Adrenal gland (tissue), 9 donors: ENCODE measurements at regions not wholly inside any gene's neighbourhood (a gene's known extent, or its start where the extent isn't known, plus 50 kb on each side); places are given as distances from the start of the nearest gene placed in this dataset.
"Not testable (repeated sequence)": the region's sequence is repeated elsewhere in the genome, so short reads cannot be mapped to it uniquely, and the experiment has no call there.

Experiments used
- DNase-seq, 7 donors: peaks; one replicate each; pipeline ENCODE4 v3.0.0-alpha.2; 2019 to 2020
- H3K27ac ChIP-seq, 5 donors: fragments of 200-600 bp; sonication (generic) in 4 of 5; 1 replicate in 3 of 5; 2 replicates in 2 of 5; pipeline versions ENCODE4 v1.5.1 to v1.8.0; 2016 to 2020; ENCODE audit warnings: mild to moderate bottlenecking in 1 of 5
- H3K27me3 ChIP-seq: fragments of 200-600 bp; 2 replicates; pipeline ENCODE4 v1.8.0; 2021
- H3K36me3 ChIP-seq, 2 donors: fragments of 200-600 bp; replicated peaks in 1 of 2; 1 replicate in 1 of 2; 2 replicates in 1 of 2; pipeline versions ENCODE4 v1.5.1 to v1.8.0; 2018 to 2022
- H3K4me1 ChIP-seq, 2 donors: fragments of 200-600 bp; replicated peaks in 1 of 2; 1 replicate in 1 of 2; 2 replicates in 1 of 2; pipeline versions ENCODE4 v1.5.1 to v1.8.0; 2018 to 2021
- H3K4me3 ChIP-seq, 4 donors: fragments of 200-600 bp; sonication (generic) in 3 of 4; one replicate each; pipeline ENCODE4 v1.5.1; 2016 to 2018
- H3K9me3 ChIP-seq, 3 donors: fragments of 200-600 bp; sonication (generic) in 1 of 3; replicated peaks in 1 of 3; 1 replicate in 2 of 3; 2 replicates in 1 of 3; pipeline versions ENCODE4 v1.5.1 to v1.8.0; 2016 to 2021
- POLR2A ChIP-seq, 2 donors: fragments of 450-650 bp; IDR thresholded peaks; one replicate each; pipeline ENCODE4 v1.6.1; 2017; ENCODE audit warnings: antibody characterized with exemption in 2 of 2, mild to moderate bottlenecking in 2 of 2, moderate library complexity in 1 of 2
- WGBS, 4 donors: extraction: QIAGEN DNeasy Blood & Tissue Kit in 2 of 4; methylation state at CpG; one replicate each; pipeline versions ENCODE4 v1.1.5 to v1.1.7; 2013 to 2017; 5-methylcytosine and 5-hydroxymethylcytosine counted together
- intact Hi-C, 2 donors: fragments of 100-400 bp; cut with DNase I; formaldehyde crosslinking; loops; one replicate each; pipeline versions ENCODE4 v1.14.1 to v1.15.0; 2022 to 2023
- TF ChIP-seq, protein P1 (sequence below), 6 experiments: fragments of 450-650 bp in 4 of 6; fragments of 200-600 bp in 2 of 6; sonication (generic) in 1 of 6; IDR thresholded peaks; 1 replicate in 5 of 6; 2 replicates in 1 of 6; pipeline versions ENCODE4 v1.5.1 to v1.8.0; 2016 to 2021; ENCODE audit warnings: antibody characterized with exemption in 6 of 6, mild to moderate bottlenecking in 2 of 6, moderate library complexity in 1 of 6
- donor health status: healthy with polysubstance abuse.
- donor health status: Bipolar disorder and iron deficiency.
- donor health status: DM: yes; HTN: yes; CAD: no.
- donor health status: DM: no; HTN: no; CAD: no.
- donor health status: DM: no; HTN: no; CAD: no.

DNA sequence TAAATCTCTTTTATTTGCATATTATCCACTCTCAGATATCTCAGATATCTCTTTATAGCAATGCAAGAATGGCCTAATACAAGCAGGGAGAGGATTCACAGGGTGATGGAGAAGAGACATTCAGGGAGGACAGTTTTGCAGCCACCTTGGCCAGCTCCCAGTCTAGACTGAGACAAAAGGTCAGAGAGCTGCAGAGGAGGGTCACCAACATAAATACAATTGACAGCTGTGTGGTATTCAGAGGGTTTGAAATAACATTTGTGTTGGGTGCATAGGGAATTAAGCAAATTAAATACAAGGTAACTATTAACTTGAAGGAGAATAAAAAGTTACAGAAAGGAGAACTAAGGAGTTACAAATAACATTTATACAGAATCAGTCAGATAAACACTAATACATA lies 189.5 kb upstream of the TAPT1 start:
- Histone ChIP-seq H3K4me3 (no peak overlapping the region), H3K36me3 (no peaks in the 10 kb centered on the region), H3K27ac (no peak overlapping the region), H3K27me3 (no peaks in the 10 kb centered on the region), H3K4me1 (no peaks in the 10 kb centered on the region), H3K9me3 (no peaks in the 10 kb centered on the region)
- DNase-seq = no peak
- TF ChIP-seq POLR2A (IDR thresholded peaks at IDR 0.05) = no peak
- TF ChIP-seq, protein P1, sequence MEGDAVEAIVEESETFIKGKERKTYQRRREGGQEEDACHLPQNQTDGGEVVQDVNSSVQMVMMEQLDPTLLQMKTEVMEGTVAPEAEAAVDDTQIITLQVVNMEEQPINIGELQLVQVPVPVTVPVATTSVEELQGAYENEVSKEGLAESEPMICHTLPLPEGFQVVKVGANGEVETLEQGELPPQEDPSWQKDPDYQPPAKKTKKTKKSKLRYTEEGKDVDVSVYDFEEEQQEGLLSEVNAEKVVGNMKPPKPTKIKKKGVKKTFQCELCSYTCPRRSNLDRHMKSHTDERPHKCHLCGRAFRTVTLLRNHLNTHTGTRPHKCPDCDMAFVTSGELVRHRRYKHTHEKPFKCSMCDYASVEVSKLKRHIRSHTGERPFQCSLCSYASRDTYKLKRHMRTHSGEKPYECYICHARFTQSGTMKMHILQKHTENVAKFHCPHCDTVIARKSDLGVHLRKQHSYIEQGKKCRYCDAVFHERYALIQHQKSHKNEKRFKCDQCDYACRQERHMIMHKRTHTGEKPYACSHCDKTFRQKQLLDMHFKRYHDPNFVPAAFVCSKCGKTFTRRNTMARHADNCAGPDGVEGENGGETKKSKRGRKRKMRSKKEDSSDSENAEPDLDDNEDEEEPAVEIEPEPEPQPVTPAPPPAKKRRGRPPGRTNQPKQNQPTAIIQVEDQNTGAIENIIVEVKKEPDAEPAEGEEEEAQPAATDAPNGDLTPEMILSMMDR (IDR thresholded peaks at IDR 0.05) = no peak
- intact Hi-C loops = no loop called here

DNA sequence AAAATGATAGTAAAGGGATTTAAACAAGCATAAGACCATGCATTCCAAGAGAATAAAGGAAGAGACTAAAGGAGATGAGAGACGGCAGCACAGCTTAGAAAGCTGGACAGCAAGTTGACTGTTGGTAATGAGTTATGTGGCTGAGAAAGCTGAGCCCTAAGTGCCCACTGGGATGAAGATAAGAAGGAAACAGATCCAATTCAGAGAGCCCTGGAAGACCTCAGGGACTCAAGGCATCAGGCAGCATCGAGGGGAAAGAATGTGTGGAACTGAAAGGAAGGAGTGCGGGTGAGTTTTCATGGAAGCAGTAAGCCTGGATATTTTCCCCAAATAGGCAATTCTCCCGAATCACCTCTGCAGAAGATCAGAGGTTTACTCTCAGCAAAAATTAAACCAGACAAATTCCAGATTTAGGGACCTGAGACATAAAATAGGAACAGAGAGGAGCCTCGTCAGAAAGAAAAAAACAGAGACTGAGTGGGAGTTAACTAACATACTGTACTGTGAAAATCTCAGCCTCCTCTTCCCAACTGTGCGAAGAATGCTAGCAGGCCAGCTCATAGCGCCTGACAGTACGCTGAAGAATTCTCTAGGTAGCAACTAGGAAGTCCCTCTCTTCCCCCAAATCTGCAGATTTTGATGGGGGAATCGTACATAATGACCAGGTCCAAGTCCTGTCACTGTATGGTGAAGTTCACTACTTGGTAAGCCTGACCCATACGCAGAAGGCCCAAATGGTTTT lies 187.7 kb upstream of the TAPT1 start:
- 81 to 89% (median 84%) methylated on average over 10 of the region's 10 CpGs for WGBS, 4 donors
- Histone ChIP-seq H3K4me1 (no peaks in the 10 kb centered on the region), H3K9me3 (no peaks in the 10 kb centered on the region), H3K27me3 (no peaks in the 10 kb centered on the region), H3K4me3 (no peak overlapping the region), H3K36me3 (no peaks in the 10 kb centered on the region), H3K27ac (no peak overlapping the region)
- TF ChIP-seq, protein P1 (IDR thresholded peaks at IDR 0.05) = no peak
- TF ChIP-seq POLR2A (IDR thresholded peaks at IDR 0.05) = no peak
- DNase-seq = no peak
- intact Hi-C loops = no loop called here

DNA sequence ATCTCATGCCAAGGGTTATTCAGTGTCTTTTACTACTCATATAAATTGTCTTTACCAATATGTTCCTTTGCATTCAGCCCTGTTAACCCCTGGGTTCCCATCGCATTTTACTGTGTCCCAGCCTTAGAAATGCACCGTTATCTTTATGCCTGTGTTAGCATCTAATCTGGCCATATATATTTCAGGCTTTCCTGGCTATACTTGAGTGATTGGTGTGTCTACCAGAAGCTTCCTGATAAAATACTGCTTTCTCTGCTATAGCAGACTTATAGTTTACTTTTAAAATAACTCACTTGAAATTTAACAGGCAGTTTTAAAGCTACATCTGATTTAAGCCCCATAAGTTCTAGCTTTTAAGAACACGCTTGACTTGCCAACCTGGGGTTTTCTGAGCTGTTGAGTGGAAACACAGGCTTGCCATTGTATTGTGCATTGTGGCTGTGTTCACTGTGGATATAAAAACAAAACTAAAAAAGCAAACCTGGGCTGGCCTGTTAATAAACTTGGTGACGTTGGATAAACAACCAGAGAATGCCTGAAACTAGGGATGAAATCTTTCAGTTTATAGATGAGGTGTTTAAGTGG lies 185.3 kb upstream of the TAPT1 start:
- Histone ChIP-seq H3K9me3 (no peaks in the 10 kb centered on the region), H3K4me3 (no peak overlapping the region), H3K27me3 (no peaks in the 10 kb centered on the region), H3K4me1 (no peaks in the 10 kb centered on the region), H3K27ac (no peak overlapping the region), H3K36me3 (no peaks in the 10 kb centered on the region)
- TF ChIP-seq POLR2A (IDR thresholded peaks at IDR 0.05) = no peak
- TF ChIP-seq, protein P1 (IDR thresholded peaks at IDR 0.05) = no peak
- DNase-seq = no peak
- 84 to 93% (median 87%) methylated on average over 4 of the region's 4 CpGs for WGBS, 4 donors
- intact Hi-C loops = no loop called here

DNA sequence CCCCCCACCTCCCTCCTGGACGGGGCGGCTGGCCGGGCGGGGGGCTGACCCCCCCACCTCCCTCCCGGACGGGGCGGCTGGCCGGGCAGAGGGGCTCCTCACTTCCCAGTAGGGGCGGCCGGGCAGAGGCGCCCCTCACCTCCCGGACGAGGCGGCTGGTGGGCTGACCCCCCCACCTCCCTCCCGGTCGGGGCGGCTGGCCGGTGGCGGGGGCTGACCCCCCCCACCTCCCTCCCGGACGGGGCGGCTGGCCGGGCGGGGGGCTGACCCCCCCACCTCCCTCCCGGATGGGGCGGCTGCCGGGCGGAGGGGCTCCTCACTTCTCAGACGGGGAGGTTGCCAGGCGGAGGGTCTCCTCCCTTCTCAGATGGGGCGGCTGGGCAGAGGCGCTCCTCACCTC lies 166.9 kb upstream of the TAPT1 start:
- intact Hi-C loops, H3K27ac ChIP-seq, H3K9me3 ChIP-seq, H3K27me3 ChIP-seq, H3K36me3 ChIP-seq, H3K4me3 ChIP-seq, H3K4me1 ChIP-seq, DNase-seq: not testable (repeated sequence)
- 90 to 92% methylated on average over 13 to 15 of the region's 32 CpGs; no CpG with 5 or more reads in 2 of the 4 donors for WGBS, 4 donors

DNA sequence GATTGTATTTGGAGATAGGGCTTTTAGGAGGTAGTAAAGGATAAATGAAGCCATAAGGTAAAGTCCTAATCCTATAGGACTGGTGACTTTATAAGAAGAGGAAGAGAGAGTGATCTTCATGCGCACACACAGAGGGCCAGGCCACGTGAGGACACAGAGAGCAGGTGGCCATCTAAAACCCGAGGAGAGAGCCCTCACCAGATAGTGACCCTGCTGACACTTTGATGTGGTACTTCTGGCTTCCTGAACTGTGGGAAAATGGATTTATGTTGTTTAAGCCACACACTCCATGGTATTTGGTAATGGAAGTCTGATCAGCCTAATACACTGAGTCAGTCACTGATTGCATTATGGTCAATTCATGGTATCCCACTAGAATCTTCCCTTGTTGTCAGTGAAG lies 164.9 kb upstream of the TAPT1 start:
- Histone ChIP-seq H3K4me1 (no peaks in the 10 kb centered on the region), H3K9me3 (no peaks in the 10 kb centered on the region), H3K36me3 (no peaks in the 10 kb centered on the region), H3K27me3 (no peaks in the 10 kb centered on the region), H3K27ac (no peak overlapping the region), H3K4me3 (no peak overlapping the region)
- intact Hi-C loops = no loop called here
- WGBS, 4 donors = 81 to 88% (median 87%) methylated on average over 3 of the region's 3 CpGs
- no peak for DNase-seq
- TF ChIP-seq, protein P1 (IDR thresholded peaks at IDR 0.05) = no peak
- no peak for TF ChIP-seq POLR2A (IDR thresholded peaks at IDR 0.05)
